ENCODE measurements at regions not wholly inside any gene's neighbourhood (a gene's known extent, or its start where the extent isn't known, plus 50 kb on each side); places are given as distances from the start of the nearest gene placed in this dataset.
"Not testable (repeated sequence)": the region's sequence is repeated elsewhere in the genome, so short reads cannot be mapped to it uniquely, and the experiment has no call there.

DNA sequence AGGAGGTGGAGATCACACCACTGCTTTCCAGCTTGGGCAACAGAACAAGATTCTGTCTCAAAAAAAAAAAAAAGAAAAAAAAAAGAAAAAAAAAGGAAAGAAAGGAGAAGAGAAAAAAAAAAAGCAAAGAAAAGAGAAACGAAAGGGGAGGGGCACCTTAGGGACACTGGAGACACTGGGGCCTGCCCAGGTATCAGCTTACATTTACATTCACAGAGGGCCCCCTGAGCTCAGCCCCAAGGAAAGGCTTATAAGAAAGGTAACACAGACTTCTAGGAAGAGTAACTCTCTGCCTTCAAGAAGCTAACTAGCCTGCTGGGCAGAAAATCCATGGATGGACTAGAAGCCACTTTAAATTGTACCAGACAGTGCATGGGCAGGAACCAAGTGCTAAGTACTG lies 108.8 kb downstream of the NPY start:
- no peak for DNase-seq (ENCODE audit: low read depth)
- TF ChIP-seq, protein P1, sequence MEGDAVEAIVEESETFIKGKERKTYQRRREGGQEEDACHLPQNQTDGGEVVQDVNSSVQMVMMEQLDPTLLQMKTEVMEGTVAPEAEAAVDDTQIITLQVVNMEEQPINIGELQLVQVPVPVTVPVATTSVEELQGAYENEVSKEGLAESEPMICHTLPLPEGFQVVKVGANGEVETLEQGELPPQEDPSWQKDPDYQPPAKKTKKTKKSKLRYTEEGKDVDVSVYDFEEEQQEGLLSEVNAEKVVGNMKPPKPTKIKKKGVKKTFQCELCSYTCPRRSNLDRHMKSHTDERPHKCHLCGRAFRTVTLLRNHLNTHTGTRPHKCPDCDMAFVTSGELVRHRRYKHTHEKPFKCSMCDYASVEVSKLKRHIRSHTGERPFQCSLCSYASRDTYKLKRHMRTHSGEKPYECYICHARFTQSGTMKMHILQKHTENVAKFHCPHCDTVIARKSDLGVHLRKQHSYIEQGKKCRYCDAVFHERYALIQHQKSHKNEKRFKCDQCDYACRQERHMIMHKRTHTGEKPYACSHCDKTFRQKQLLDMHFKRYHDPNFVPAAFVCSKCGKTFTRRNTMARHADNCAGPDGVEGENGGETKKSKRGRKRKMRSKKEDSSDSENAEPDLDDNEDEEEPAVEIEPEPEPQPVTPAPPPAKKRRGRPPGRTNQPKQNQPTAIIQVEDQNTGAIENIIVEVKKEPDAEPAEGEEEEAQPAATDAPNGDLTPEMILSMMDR (conservative IDR thresholded peaks at IDR 0.05; ENCODE audit: low read depth, low read length): no peak
- H3K4me3 ChIP-seq (ENCODE audit: low read length): no peak overlapping the region

DNA sequence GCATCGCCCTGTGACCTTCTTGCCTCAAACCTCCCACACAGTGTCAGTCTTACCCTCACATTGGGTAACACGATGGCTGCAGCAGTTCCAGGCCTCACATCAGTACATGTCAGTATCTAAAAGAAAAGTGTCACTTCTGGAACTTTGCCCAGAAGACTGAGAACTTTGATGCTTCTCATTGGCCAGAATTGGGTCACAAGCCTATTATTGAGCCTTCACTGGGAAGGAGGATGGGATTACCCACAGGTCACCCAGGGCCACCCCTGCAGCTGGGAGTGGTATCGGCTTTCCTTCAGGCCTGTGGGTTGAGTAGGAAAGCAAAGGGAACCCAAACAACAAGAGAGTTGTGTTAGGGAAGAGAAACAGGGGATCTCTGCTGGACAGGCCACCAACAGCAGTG lies 111.5 kb downstream of the NPY start:
- no peak overlapping the region for H3K4me3 ChIP-seq (ENCODE audit: low read length)
- TF ChIP-seq, protein P1 (conservative IDR thresholded peaks at IDR 0.05; ENCODE audit: low read depth, low read length): no peak

DNA sequence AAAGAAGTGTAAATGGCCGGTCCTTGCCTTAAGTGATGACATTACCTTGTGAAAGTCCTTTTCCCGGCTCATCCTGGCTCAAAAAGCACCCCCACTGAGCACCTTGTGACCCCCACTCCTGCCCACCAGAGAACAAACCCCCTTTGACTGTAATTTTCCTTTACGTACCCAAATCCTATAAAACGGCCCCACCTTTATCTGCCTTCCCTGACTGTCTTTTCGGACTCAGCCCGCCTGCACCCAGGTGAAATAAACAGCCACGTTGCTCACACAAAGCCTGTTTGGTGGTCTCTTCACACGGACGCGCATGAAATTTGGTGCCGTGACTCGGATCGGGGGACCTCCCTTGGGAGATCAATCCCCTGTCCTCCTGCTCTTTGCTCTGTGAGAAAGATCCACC lies 112.4 kb downstream of the NPY start:
- H3K4me3 ChIP-seq (ENCODE audit: low read length); DNase-seq (ENCODE audit: low read depth): not testable (repeated sequence)

More for the DNA sequence above, 111.5 kb downstream of the NPY start:
- no peak for DNase-seq (ENCODE audit: low read depth)

DNA sequence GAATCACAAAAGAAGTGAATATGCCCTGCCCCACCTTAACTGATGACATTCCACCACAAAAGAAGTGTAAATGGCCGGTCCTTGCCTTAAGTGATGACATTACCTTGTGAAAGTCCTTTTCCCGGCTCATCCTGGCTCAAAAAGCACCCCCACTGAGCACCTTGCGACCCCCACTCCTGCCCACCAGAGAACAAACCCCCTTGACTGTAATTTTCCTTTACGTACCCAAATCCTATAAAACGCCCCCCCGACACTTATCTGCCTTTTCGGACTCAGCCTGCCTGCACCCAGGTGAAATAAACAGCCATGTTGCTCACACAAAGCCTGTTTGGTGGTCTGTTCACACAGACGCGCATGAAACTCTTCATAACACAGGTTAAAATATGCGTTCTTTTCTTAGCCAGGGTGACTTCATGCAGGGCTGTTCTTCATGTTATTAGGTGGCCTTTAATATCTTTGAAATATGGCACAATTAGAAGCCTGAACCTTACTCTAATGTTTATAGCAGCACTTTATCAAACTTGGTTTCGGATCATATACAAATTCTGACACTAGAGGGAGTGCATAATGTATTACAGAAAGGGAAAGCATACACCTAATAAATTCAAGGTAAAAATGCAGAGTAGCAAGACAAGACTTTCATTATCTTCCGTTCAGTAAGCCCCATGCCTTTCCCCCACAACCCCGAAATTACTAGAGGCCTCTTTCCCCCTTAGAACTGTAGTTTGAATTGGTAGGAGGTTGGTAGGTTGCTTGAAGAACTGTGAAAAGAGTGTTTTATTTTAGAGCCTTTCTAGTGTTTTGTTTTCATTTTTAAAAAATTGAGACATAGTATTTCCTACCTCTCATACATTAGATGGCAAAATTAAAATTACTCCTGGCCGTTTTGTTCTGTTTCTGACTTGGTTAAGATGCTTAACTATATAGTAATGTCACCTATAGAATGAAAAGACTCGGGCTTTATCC lies 117.9 kb downstream of the NPY start:
- TF ChIP-seq, protein P1 (conservative IDR thresholded peaks at IDR 0.05; ENCODE audit: low read depth, low read length): peak; percentile 59
- H3K4me3 ChIP-seq (ENCODE audit: low read length): peak overlapping the region; percentile 34
- no peak for DNase-seq (ENCODE audit: low read depth)

DNA sequence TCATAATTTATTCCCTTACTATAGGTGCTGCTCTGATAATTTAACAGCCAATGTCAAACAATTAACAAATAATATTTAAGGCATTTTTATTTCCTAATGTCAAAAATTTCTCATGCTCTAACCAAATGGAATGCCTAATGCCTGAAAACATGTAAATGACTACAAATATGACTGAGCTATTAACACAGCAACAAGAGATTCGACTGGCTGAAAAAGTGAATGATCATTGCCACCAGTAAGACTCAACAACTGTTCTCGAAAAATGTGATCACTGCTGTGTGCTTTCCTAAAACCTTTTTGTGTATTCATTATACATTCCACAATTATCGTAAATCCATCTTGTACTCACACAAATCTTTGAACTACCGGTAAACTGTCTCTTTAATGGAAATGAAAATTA lies 118.7 kb downstream of the NPY start:
- DNase-seq (ENCODE audit: low read depth): no peak
- TF ChIP-seq, protein P1 (conservative IDR thresholded peaks at IDR 0.05; ENCODE audit: low read depth, low read length): no peak
- no peak overlapping the region for H3K4me3 ChIP-seq (ENCODE audit: low read length)

DNA sequence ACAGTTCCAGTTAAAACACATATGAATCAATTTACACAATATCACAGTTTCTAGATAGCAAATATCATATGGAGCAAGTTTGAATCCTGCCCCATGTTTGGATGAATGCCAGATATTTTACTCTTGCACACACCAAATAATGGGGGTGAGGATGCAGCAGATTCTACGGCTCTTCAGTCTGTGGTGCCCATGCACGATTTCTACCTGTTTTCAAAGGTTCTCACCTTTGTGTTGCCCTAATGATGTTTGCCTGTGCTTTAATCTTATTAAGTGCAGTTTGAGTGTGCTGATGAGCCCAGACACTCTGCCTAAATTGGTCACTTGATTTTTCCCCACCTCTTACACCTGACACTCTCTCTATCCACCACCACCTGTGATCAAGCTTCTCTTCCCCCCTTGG lies 119.6 kb downstream of the NPY start:
- TF ChIP-seq, protein P1 (conservative IDR thresholded peaks at IDR 0.05; ENCODE audit: low read depth, low read length): no peak
- no peak for DNase-seq (ENCODE audit: low read depth)

DNA sequence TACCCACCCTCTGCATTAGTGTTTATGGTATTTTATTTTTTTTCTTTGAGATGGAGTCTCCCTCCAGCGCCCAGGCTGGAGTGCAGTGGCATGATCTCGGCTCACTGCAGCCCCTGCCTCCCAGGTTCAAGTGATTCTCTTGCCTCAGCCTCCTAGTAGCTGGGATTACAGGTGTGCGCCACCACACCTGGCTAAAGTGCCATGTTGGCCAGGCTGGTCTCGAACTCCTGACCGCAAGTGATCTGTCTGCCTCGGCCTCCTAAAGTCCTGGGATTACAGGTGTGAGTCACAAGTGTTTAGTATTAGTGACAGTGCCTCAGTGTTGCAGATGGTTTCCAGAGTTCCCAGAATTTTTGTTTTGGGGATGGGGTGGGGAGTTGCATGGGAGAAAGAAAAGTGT lies 120.3 kb downstream of the NPY start:
- DNase-seq (ENCODE audit: low read depth): no peak
- TF ChIP-seq, protein P1 (conservative IDR thresholded peaks at IDR 0.05; ENCODE audit: low read depth, low read length): no peak
- no peak overlapping the region for H3K4me3 ChIP-seq (ENCODE audit: low read length)

More for the DNA sequence above, 119.6 kb downstream of the NPY start:
- no peak overlapping the region for H3K4me3 ChIP-seq (ENCODE audit: low read length)

All from retinal pigment epithelial cell (primary cell).